GM12892 (cell line): ENCODE measurements at regions not wholly inside any gene's neighbourhood (a gene's known extent, or its start where the extent isn't known, plus 50 kb on each side); places are given as distances from the start of the nearest gene placed in this dataset.

ENCODE experiments used
- POLR2A ChIP-seq: IDR thresholded peaks from 2 replicates; pipeline ENCODE4 v1.6.1; 2011; ENCODE audit warnings: low read depth, low read length, control low read depth
- POLR2AphosphoS5 ChIP-seq: IDR thresholded peaks from 2 replicates; pipeline ENCODE4 v1.6.1; 2011; ENCODE audit warnings: low read depth, low read length, control low read depth
- TAF1 ChIP-seq: IDR thresholded peaks from 2 replicates; pipeline ENCODE4 v1.6.1; 2011; ENCODE audit warnings: low read depth, mild to moderate bottlenecking, control low read depth, low read length, borderline replicate concordance

GRCh38 chr13:62598708-62599107 lies 1183.1 kb upstream of the PCDH20 start:
- TF ChIP-seq POLR2AphosphoS5 (no peak), POLR2A (no peak), TAF1 (no peak)
